ENCODE measurements at regions not wholly inside any gene's neighbourhood (a gene's known extent, or its start where the extent isn't known, plus 50 kb on each side); places are given as distances from the start of the nearest gene placed in this dataset.

DNA sequence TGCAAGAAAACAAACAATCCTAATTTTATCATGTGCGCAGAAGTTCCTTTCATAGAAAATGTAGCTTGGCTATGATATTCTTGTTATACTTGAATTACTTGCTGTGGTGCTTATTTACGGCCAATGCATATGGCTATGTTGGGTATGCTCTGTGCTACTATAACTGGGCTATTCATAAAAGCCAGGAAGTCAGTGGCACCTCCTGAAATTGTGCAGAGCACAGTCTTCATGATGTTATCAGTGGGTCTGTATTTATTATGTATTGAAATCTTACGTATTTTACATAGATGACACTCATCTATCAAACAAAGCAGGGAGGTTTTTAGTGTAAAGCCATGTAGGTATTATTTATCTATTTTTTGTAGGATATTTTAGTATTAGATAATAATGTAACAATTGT lies 196.5 kb upstream of the NAALADL2 start:
- Histone ChIP-seq H3K4me3 (no peak overlapping the region), H3K4me2 (no peak overlapping the region), H3F3A (ENCODE audit: low read depth) (no peaks in the 10 kb centered on the region), H3K9ac (no peak overlapping the region), H3K79me2 (ENCODE audit: low read depth) (no peaks in the 10 kb centered on the region), H2AFZ (replicated peaks) (no peak overlapping the region), H3K9me3 (ENCODE audit: low read depth) (no peaks in the 10 kb centered on the region), H3K4me1 (peaks cover 10% of the 10 kb centered on the region), H3K36me3 (no peaks in the 10 kb centered on the region), H3K27me3 (no peaks in the 10 kb centered on the region), H3K27ac (no peak overlapping the region), H4K20me1 (ENCODE audit: low read depth) (no peaks in the 10 kb centered on the region)
- peaks cover 5% of the 10 kb centered on the region for H3K4me1 Mint-ChIP-seq
- H3K9me3 Mint-ChIP-seq, result no peaks in the 10 kb centered on the region
- no peaks in the 10 kb centered on the region for H3K36me3 Mint-ChIP-seq
- H3K27me3 Mint-ChIP-seq (ENCODE audit: insufficient read depth, low read depth), result no peaks in the 10 kb centered on the region
- H3K27ac Mint-ChIP-seq, result no peak overlapping the region
- H3K4me3 Mint-ChIP-seq, result no peak overlapping the region
- TF ChIP-seq EZH2 (IDR thresholded peaks at IDR 0.05) (no peak), EZH2phosphoT487 (IDR thresholded peaks at IDR 0.05) (no peak)
- TF ChIP-seq, protein P1, sequence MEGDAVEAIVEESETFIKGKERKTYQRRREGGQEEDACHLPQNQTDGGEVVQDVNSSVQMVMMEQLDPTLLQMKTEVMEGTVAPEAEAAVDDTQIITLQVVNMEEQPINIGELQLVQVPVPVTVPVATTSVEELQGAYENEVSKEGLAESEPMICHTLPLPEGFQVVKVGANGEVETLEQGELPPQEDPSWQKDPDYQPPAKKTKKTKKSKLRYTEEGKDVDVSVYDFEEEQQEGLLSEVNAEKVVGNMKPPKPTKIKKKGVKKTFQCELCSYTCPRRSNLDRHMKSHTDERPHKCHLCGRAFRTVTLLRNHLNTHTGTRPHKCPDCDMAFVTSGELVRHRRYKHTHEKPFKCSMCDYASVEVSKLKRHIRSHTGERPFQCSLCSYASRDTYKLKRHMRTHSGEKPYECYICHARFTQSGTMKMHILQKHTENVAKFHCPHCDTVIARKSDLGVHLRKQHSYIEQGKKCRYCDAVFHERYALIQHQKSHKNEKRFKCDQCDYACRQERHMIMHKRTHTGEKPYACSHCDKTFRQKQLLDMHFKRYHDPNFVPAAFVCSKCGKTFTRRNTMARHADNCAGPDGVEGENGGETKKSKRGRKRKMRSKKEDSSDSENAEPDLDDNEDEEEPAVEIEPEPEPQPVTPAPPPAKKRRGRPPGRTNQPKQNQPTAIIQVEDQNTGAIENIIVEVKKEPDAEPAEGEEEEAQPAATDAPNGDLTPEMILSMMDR (IDR thresholded peaks at IDR 0.05), result no peak
- DNase-seq (ENCODE audit: low spot score), result no peak

DNA sequence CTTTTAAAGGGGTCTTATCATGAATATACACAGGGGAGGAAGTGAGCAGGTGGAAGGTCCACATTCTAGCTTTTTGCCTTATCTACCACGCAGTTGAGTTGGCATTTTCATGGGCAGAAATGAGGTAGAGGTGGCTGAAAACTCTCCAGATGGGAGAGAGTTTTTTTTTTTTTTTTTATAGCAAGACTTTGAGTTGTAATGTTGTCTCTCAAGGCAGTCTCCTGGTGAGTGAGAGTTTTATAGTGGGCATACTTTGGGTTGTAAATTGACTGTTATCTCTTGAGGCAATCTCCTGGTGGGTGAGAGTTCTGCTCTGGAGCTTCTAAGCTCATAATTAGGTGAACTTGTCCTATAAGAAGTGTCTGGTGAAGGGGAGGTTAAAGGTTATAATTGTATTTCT lies 191.7 kb upstream of the NAALADL2 start:
- no peaks in the 10 kb centered on the region for H3K27me3 Mint-ChIP-seq (ENCODE audit: insufficient read depth, low read depth)
- no peak for DNase-seq (ENCODE audit: low spot score)
- H3K4me1 Mint-ChIP-seq, result no peaks in the 10 kb centered on the region

DNA sequence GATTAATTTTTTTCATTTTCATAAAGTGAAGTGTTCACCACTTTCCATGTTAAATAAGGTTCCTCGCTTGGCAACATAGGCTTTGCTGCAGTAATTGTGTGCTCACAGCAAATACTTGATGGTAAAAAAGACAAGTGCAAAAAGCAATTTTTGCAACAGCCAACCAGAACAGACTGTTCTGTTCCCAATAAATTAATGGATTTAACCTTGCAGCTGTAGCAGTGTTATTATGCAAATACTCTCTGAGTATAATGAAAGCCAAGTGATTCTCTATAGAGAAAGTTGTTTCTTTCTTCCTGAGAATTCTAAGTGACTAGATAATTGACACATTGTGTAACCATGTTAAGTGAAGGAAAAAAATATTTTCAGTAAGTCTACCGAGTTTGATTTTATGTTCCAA lies 183.7 kb upstream of the NAALADL2 start:
- no peak overlapping the region for H3K4me3 ChIP-seq
- H3K36me3 Mint-ChIP-seq, result no peaks in the 10 kb centered on the region
- H3K27me3 Mint-ChIP-seq (ENCODE audit: insufficient read depth, low read depth), result no peaks in the 10 kb centered on the region
- H3K9ac ChIP-seq, result no peak overlapping the region
- H3K4me1 Mint-ChIP-seq, result no peaks in the 10 kb centered on the region
- H3F3A ChIP-seq (ENCODE audit: low read depth), result no peaks in the 10 kb centered on the region
- TF ChIP-seq EZH2phosphoT487 (IDR thresholded peaks at IDR 0.05) (no peak), EZH2 (IDR thresholded peaks at IDR 0.05) (no peak)
- TF ChIP-seq, protein P1 (IDR thresholded peaks at IDR 0.05), result no peak
- no peak overlapping the region for H3K27ac ChIP-seq
- no peaks in the 10 kb centered on the region for H3K79me2 ChIP-seq (ENCODE audit: low read depth)
- H3K27ac Mint-ChIP-seq, result no peak overlapping the region
- no peaks in the 10 kb centered on the region for H3K36me3 ChIP-seq
- H2AFZ ChIP-seq (replicated peaks), result no peak overlapping the region
- no peaks in the 10 kb centered on the region for H3K27me3 ChIP-seq
- H3K4me2 ChIP-seq, result no peak overlapping the region
- no peaks in the 10 kb centered on the region for H3K9me3 Mint-ChIP-seq
- no peaks in the 10 kb centered on the region for H4K20me1 ChIP-seq (ENCODE audit: low read depth)
- no peak overlapping the region for H3K4me3 Mint-ChIP-seq
- peaks cover 6% of the 10 kb centered on the region for H3K4me1 ChIP-seq
- H3K9me3 ChIP-seq (ENCODE audit: low read depth), result no peaks in the 10 kb centered on the region
- no peak for DNase-seq (ENCODE audit: low spot score)

More for the DNA sequence above, 191.7 kb upstream of the NAALADL2 start:
- no peak overlapping the region for H3K27ac Mint-ChIP-seq
- Histone ChIP-seq H3K9ac (no peak overlapping the region), H3K36me3 (no peaks in the 10 kb centered on the region), H3K79me2 (ENCODE audit: low read depth) (no peaks in the 10 kb centered on the region), H3K4me3 (no peak overlapping the region), H4K20me1 (ENCODE audit: low read depth) (no peaks in the 10 kb centered on the region), H3K4me2 (no peak overlapping the region), H2AFZ (replicated peaks) (no peak overlapping the region), H3F3A (ENCODE audit: low read depth) (no peaks in the 10 kb centered on the region), H3K27me3 (no peaks in the 10 kb centered on the region), H3K9me3 (ENCODE audit: low read depth) (no peaks in the 10 kb centered on the region), H3K4me1 (no peaks in the 10 kb centered on the region), H3K27ac (no peak overlapping the region)
- H3K4me3 Mint-ChIP-seq, result no peak overlapping the region
- H3K9me3 Mint-ChIP-seq, result peaks cover 3% of the 10 kb centered on the region
- TF ChIP-seq EZH2 (IDR thresholded peaks at IDR 0.05), result no peak
- no peak for TF ChIP-seq EZH2phosphoT487 (IDR thresholded peaks at IDR 0.05)
- TF ChIP-seq, protein P1 (IDR thresholded peaks at IDR 0.05), result no peak
- no peaks in the 10 kb centered on the region for H3K36me3 Mint-ChIP-seq
